ENCODE measurements at regions not wholly inside any gene's neighbourhood (a gene's known extent, or its start where the extent isn't known, plus 50 kb on each side); places are given as distances from the start of the nearest gene placed in this dataset.

GRCh38 chr4:27577951-27578350 is 717.3 kb downstream of the STIM2 start:
- whole genome bisulfite sequencing, 2 experiments (ENCODE audit: low coverage in 1 of 2, low lambda C conversion rate in 2 of 2, missing lambda C conversion rate in 2 of 2), result 42 to 54% methylated on average over 2 of the region's 2 CpGs

GRCh38 chr4:27592738-27593137 is 732.1 kb downstream of the STIM2 start:
- no peak for DNase-seq
- Histone ChIP-seq H3K4me1 (ENCODE audit: insufficient read depth) (no peaks in the 10 kb centered on the region), H3F3A (ENCODE audit: insufficient read depth) (no peaks in the 10 kb centered on the region), H3K36me3 (ENCODE audit: low read depth) (no peaks in the 10 kb centered on the region), H3K27ac (no peak overlapping the region), H3K79me2 (ENCODE audit: insufficient read depth) (no peaks in the 10 kb centered on the region), H4K20me1 (ENCODE audit: insufficient read depth) (no peaks in the 10 kb centered on the region), H3K9me3 (ENCODE audit: low read depth) (no peaks in the 10 kb centered on the region), H3K4me3 (no peak overlapping the region), H3K4me2 (ENCODE audit: unreplicated experiment) (no peak overlapping the region), H2AFZ (no peak overlapping the region), H3K9ac (no peak overlapping the region), H3K9me2 (ENCODE audit: insufficient read depth) (no peaks in the 10 kb centered on the region), H3K27me3 (replicated peaks; ENCODE audit: insufficient read depth) (no peaks in the 10 kb centered on the region)
- TF ChIP-seq EZH2 (IDR thresholded peaks at IDR 0.05; ENCODE audit: insufficient read depth, poor library complexity, severe bottlenecking) (no peak), EZH2phosphoT487 (IDR thresholded peaks at IDR 0.05; ENCODE audit: insufficient read depth, low read depth) (no peak)
- 8 to 15% methylated on average over 6 of the region's 6 CpGs for WGBS, 2 experiments (ENCODE audit: low coverage in 1 of 2, low lambda C conversion rate in 2 of 2, missing lambda C conversion rate in 2 of 2)
- in situ Hi-C loops (cut with MboI), result no loop called here

More at GRCh38 chr4:27577951-27578350, 717.3 kb downstream of the STIM2 start:
- H3K79me2 ChIP-seq (ENCODE audit: insufficient read depth), result no peaks in the 10 kb centered on the region
- H2AFZ ChIP-seq, result no peak overlapping the region
- peaks cover 4% of the 10 kb centered on the region for H3K9me3 ChIP-seq (ENCODE audit: low read depth)
- H3K36me3 ChIP-seq (ENCODE audit: low read depth), result no peaks in the 10 kb centered on the region
- no peak for TF ChIP-seq EZH2 (IDR thresholded peaks at IDR 0.05; ENCODE audit: insufficient read depth, poor library complexity, severe bottlenecking)
- TF ChIP-seq EZH2phosphoT487 (IDR thresholded peaks at IDR 0.05; ENCODE audit: insufficient read depth, low read depth), result no peak
- no peaks in the 10 kb centered on the region for H3K27me3 ChIP-seq (replicated peaks; ENCODE audit: insufficient read depth)
- H3K9me2 ChIP-seq (ENCODE audit: insufficient read depth), result no peaks in the 10 kb centered on the region
- H3K4me2 ChIP-seq (ENCODE audit: unreplicated experiment), result no peak overlapping the region
- no peaks in the 10 kb centered on the region for H3K4me1 ChIP-seq (ENCODE audit: insufficient read depth)
- DNase-seq, result no peak
- H3K4me3 ChIP-seq, result no peak overlapping the region
- in situ Hi-C loops (cut with MboI), result no loop called here
- no peaks in the 10 kb centered on the region for H4K20me1 ChIP-seq (ENCODE audit: insufficient read depth)
- H3K27ac ChIP-seq, result no peak overlapping the region
- no peak overlapping the region for H3K9ac ChIP-seq
- no peaks in the 10 kb centered on the region for H3F3A ChIP-seq (ENCODE audit: insufficient read depth)

- in situ Hi-C loops (cut with MboI), result no loop called here
- H3F3A ChIP-seq (ENCODE audit: insufficient read depth), result no peaks in the 10 kb centered on the region
- H3K36me3 ChIP-seq (ENCODE audit: low read depth), result no peaks in the 10 kb centered on the region
- no peaks in the 10 kb centered on the region for H3K9me2 ChIP-seq (ENCODE audit: insufficient read depth)
- H3K4me2 ChIP-seq (ENCODE audit: unreplicated experiment), result no peak overlapping the region
- TF ChIP-seq EZH2 (IDR thresholded peaks at IDR 0.05; ENCODE audit: insufficient read depth, poor library complexity, severe bottlenecking), result no peak
- no peak for TF ChIP-seq EZH2phosphoT487 (IDR thresholded peaks at IDR 0.05; ENCODE audit: insufficient read depth, low read depth)
- DNase-seq, result no peak
- H3K9me3 ChIP-seq (ENCODE audit: low read depth), result no peaks in the 10 kb centered on the region
- no peak overlapping the region for H2AFZ ChIP-seq
- no peak overlapping the region for H3K9ac ChIP-seq
- H3K4me3 ChIP-seq, result no peak overlapping the region
- no peaks in the 10 kb centered on the region for H4K20me1 ChIP-seq (ENCODE audit: insufficient read depth)
- no peaks in the 10 kb centered on the region for H3K27me3 ChIP-seq (replicated peaks; ENCODE audit: insufficient read depth)
- 36 to 41% methylated on average over 5 of the region's 5 CpGs for WGBS, 2 experiments (ENCODE audit: low coverage in 1 of 2, low lambda C conversion rate in 2 of 2, missing lambda C conversion rate in 2 of 2)
- H3K79me2 ChIP-seq (ENCODE audit: insufficient read depth), result no peaks in the 10 kb centered on the region
- H3K4me1 ChIP-seq (ENCODE audit: insufficient read depth), result no peaks in the 10 kb centered on the region
- H3K27ac ChIP-seq, result no peak overlapping the region
These were observed 734.3 kb downstream of the STIM2 start for GRCh38 chr4:27594922-27595321.

- Histone ChIP-seq H4K20me1 (ENCODE audit: insufficient read depth) (no peaks in the 10 kb centered on the region), H3K4me2 (ENCODE audit: unreplicated experiment) (no peak overlapping the region), H3F3A (ENCODE audit: insufficient read depth) (no peaks in the 10 kb centered on the region), H3K9me2 (ENCODE audit: insufficient read depth) (no peaks in the 10 kb centered on the region), H3K36me3 (ENCODE audit: low read depth) (no peaks in the 10 kb centered on the region), H3K4me3 (no peak overlapping the region), H3K9me3 (ENCODE audit: low read depth) (no peaks in the 10 kb centered on the region), H3K9ac (no peak overlapping the region), H3K4me1 (ENCODE audit: insufficient read depth) (no peaks in the 10 kb centered on the region), H3K27me3 (replicated peaks; ENCODE audit: insufficient read depth) (no peaks in the 10 kb centered on the region), H3K27ac (no peak overlapping the region), H3K79me2 (ENCODE audit: insufficient read depth) (no peaks in the 10 kb centered on the region), H2AFZ (no peak overlapping the region)
- no peak for TF ChIP-seq EZH2 (IDR thresholded peaks at IDR 0.05; ENCODE audit: insufficient read depth, poor library complexity, severe bottlenecking)
- no peak for TF ChIP-seq EZH2phosphoT487 (IDR thresholded peaks at IDR 0.05; ENCODE audit: insufficient read depth, low read depth)
- in situ Hi-C loops (cut with MboI), result no loop called here
- WGBS, 2 experiments (ENCODE audit: low coverage in 1 of 2, low lambda C conversion rate in 2 of 2, missing lambda C conversion rate in 2 of 2), result 30 to 33% methylated on average over 10 of the region's 10 CpGs
- no peak for DNase-seq
These were observed 735.1 kb downstream of the STIM2 start for GRCh38 chr4:27595571-27596360.
